HCT116 (cell line): ENCODE measurements at regions not wholly inside any gene's neighbourhood (a gene's known extent, or its start where the extent isn't known, plus 50 kb on each side); places are given as distances from the start of the nearest gene placed in this dataset.

Experiments
- ATAC-seq: fragments of 200-7000 bp; cut with Tn5 transposase; 2 replicates; pipeline ENCODE4 v1.9.1; 2020; ENCODE audit warnings: mild to moderate bottlenecking, moderate library complexity
- BruUV-seq: library from RNA; stranded (reverse); fragments of 400-500 nt; replicated peaks from 2 replicates; lab custom pipeline; 2021; lab: Mats Ljungman, UMichigan
- CTCF ChIA-PET: fragments of 300-600 bp; sonication (Branson Sonifier 250); formaldehyde crosslinking; loops from one replicate; lab custom pipeline; 2021; ENCODE audit warnings: antibody characterized with exemption; lab: Charles Lee
- POLR2A ChIA-PET: fragments of 300-600, 350-600 bp; sonication (Branson Sonifier 250); formaldehyde crosslinking; loops from one replicate; lab custom pipeline; 2021; ENCODE audit warnings: antibody characterized with exemption; lab: Charles Lee
- RAD21 ChIA-PET, 2 experiments: fragments of 300-600 bp; sonication (Branson Sonifier 250); formaldehyde crosslinking; loops; one replicate each; lab custom pipeline; 2023; ENCODE audit warnings: low total read pairs in 2 of 2; ENCODE audit not compliant: uncharacterized antibody in 2 of 2, unreplicated experiment in 2 of 2, low non-redundant PET in 1 of 2; lab: Charles Lee
- DNase-seq: peaks from one replicate; pipeline ENCODE4 v3.0.0-alpha.2; 2010; ENCODE audit warnings: low read depth, low spot score
- H2AFZ ChIP-seq: fragments of 200-600 bp; shearing (Covaris generic), sonication (generic); 2 replicates; pipeline ENCODE4 v1.6.1; 2017; ENCODE audit warnings: low read depth, mixed run types, mixed read lengths, antibody characterized with exemption, low read length; ENCODE audit not compliant: poor library complexity, severe bottlenecking
- H3K27ac ChIP-seq: 2 replicates; pipeline ENCODE4 v1.5.1; 2012; ENCODE audit warnings: low read depth, low read length
- H3K27me3 ChIP-seq: fragments of 200-600 bp; sonication (generic); 2 replicates; pipeline ENCODE4 v1.6.1; 2016; ENCODE audit warnings: mixed run types, low read length, mixed read lengths; ENCODE audit not compliant: insufficient read depth
- H3K36me3 ChIP-seq, 2 experiments: fragments of 200-500 bp in 1 of 2; fragments of 200-600 bp in 1 of 2; sonication (Bioruptor generic) in 1 of 2; sonication (generic) in 1 of 2; 2 replicates each; pipeline versions ENCODE4 v1.5.1 to v1.6.1; 2014 to 2016; ENCODE audit warnings: low read length in 2 of 2, inconsistent platforms in 1 of 2, mixed read lengths in 1 of 2, mixed run types in 1 of 2; ENCODE audit not compliant: insufficient read depth in 2 of 2, control insufficient read depth in 1 of 2
- H3K4me1 ChIP-seq, 2 experiments: fragments of 200-600 bp in 1 of 2; sonication (generic) in 1 of 2; 2 replicates each; pipeline versions ENCODE4 v1.5.1 to v1.6.1; 2012 to 2017; ENCODE audit warnings: low read length in 2 of 2, inconsistent platforms in 1 of 2, mild to moderate bottlenecking in 1 of 2, mixed read lengths in 1 of 2, mixed run types in 1 of 2, moderate library complexity in 1 of 2; ENCODE audit not compliant: insufficient read depth in 2 of 2, control insufficient read depth in 1 of 2
- H3K4me2 ChIP-seq: fragments of 200-600 bp; sonication (generic); 2 replicates; pipeline ENCODE4 v1.6.1; 2017; ENCODE audit warnings: mixed run types, low read length, mixed read lengths
- H3K4me3 ChIP-seq, 2 experiments: fragments of 200-600 bp in 1 of 2; sonication (generic) in 1 of 2; replicated peaks in 1 of 2; 2 replicates each; pipeline ENCODE4 v1.5.1; 2011 to 2016; ENCODE audit warnings: low read length in 2 of 2, control low read depth in 1 of 2, low read depth in 1 of 2, mild to moderate bottlenecking in 1 of 2, mixed read lengths in 1 of 2, mixed run types in 1 of 2
- H3K79me2 ChIP-seq: fragments of 200-600 bp; sonication (generic); 2 replicates; pipeline ENCODE4 v1.6.1; 2017; ENCODE audit warnings: mild to moderate bottlenecking, mixed run types, low read length, moderate library complexity, mixed read lengths; ENCODE audit not compliant: insufficient read depth
- H3K9ac ChIP-seq: fragments of 200-600 bp; sonication (generic); 2 replicates; pipeline ENCODE4 v1.6.1; 2016; ENCODE audit warnings: low read length, mixed read lengths
- H3K9me2 ChIP-seq: fragments of 200-600 bp; sonication (generic), shearing (Covaris generic); 2 replicates; pipeline ENCODE4 v1.6.1; 2017; ENCODE audit warnings: mixed run types, mild to moderate bottlenecking, moderate library complexity; ENCODE audit not compliant: insufficient read depth
- H3K9me3 ChIP-seq, 2 experiments: fragments of 200-500 bp in 1 of 2; fragments of 200-600 bp in 1 of 2; sonication (Bioruptor generic) in 1 of 2; sonication (generic) in 1 of 2; 2 replicates each; pipeline ENCODE4 v1.6.1; 2014 to 2017; ENCODE audit warnings: low read length in 2 of 2, mixed read lengths in 2 of 2, inconsistent platforms in 1 of 2, low read depth in 1 of 2, mild to moderate bottlenecking in 1 of 2, mixed run types in 1 of 2, moderate library complexity in 1 of 2; ENCODE audit not compliant: control insufficient read depth in 1 of 2, insufficient read depth in 1 of 2
- H4K20me1 ChIP-seq: fragments of 200-600 bp; sonication (generic), shearing (Covaris generic); 2 replicates; pipeline ENCODE4 v1.6.1; 2017; ENCODE audit warnings: mixed run types, mild to moderate bottlenecking, moderate library complexity; ENCODE audit not compliant: insufficient read depth
- CBX3 ChIP-seq: IDR thresholded peaks from 2 replicates; pipeline ENCODE4 v1.6.1; 2012; ENCODE audit warnings: low read depth
- CEBPB ChIP-seq: IDR thresholded peaks from 2 replicates; pipeline ENCODE4 v1.6.1; 2012; ENCODE audit warnings: low read depth
- ELF1 ChIP-seq: IDR thresholded peaks from 2 replicates; pipeline ENCODE4 v1.6.1; 2012; ENCODE audit warnings: low read depth, borderline replicate concordance
- EZH2phosphoT487 ChIP-seq: fragments of 200-600 bp; IDR thresholded peaks from 2 replicates; pipeline ENCODE4 v1.6.1; 2018; ENCODE audit warnings: antibody characterized with exemption, borderline replicate concordance
- FOSL1 ChIP-seq: IDR thresholded peaks from 2 replicates; pipeline ENCODE4 v1.6.1; 2012; ENCODE audit warnings: low read depth
- JUND ChIP-seq: IDR thresholded peaks from 2 replicates; pipeline ENCODE4 v1.6.1; 2012
- POLR2A ChIP-seq: IDR thresholded peaks from 2 replicates; pipeline ENCODE4 v1.7.0; 2011; ENCODE audit warnings: borderline replicate concordance; ENCODE audit not compliant: insufficient read depth, insufficient read length; ENCODE audit errors: extremely low read depth
- RAD21 ChIP-seq: IDR thresholded peaks from 2 replicates; pipeline ENCODE4 v1.6.1; 2012; ENCODE audit warnings: low read depth, mild to moderate bottlenecking
- TCF7L2 ChIP-seq: IDR thresholded peaks from 2 replicates; pipeline ENCODE4 v1.7.0; 2011; ENCODE audit warnings: borderline replicate concordance, inconsistent platforms; ENCODE audit not compliant: insufficient read depth, insufficient read length; ENCODE audit errors: extremely low read depth
- ZFX ChIP-seq: fragments of 450-650 bp; IDR thresholded peaks from 2 replicates; pipeline ENCODE4 v1.6.1; 2017
- intact Hi-C: fragments of 100-400 bp; cut with micrococcal nuclease; formaldehyde crosslinking; loops from 2 replicates; pipeline ENCODE4 v1.10.0; 2022
- TF ChIP-seq, protein P1 (sequence below): IDR thresholded peaks from 2 replicates; pipeline ENCODE4 v1.6.1; 2011; ENCODE audit warnings: mild to moderate bottlenecking, low read length, moderate library complexity; ENCODE audit not compliant: insufficient replicate concordance; ENCODE audit errors: extremely low read depth

DNA sequence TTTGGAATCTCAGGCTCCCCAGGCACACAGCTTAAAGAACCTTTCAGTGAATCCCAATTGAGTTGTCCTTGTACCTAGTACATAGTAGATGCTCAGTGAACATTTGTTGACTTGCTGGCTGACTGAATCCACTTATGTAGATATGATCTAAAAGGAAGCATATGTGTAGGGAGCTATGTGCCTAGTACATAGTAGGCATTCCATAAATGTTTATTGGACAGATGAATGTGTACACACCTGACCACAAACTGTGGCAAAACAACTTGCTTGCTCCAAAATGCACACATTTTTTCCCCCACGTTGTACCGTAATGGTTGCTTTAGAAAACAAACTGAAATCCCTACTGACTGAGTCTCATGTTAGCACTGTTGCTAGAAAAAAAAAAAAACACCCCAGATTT, 80.2 kb upstream of the IL12B start:
- Histone ChIP-seq H2AFZ (no peak overlapping the region), H3K9me3 (no peaks in the 10 kb centered on the region), H3K36me3 (no peaks in the 10 kb centered on the region), H3K27ac (no peak overlapping the region), H3K9me2 (no peaks in the 10 kb centered on the region), H3K9ac (no peak overlapping the region), H3K4me1 (no peaks in the 10 kb centered on the region), H4K20me1 (no peaks in the 10 kb centered on the region), H3K79me2 (no peaks in the 10 kb centered on the region), H3K4me3 (no peak overlapping the region), H3K4me2 (no peak overlapping the region), H3K27me3 (no peaks in the 10 kb centered on the region)
- intact Hi-C loops: no loop called here
- POLR2A ChIA-PET: no interaction called here
- TF ChIP-seq CBX3 (no peak), EZH2phosphoT487 (no peak)
- ATAC-seq (no peak), DNase-seq (no peak)
- no TSS peak for BruUV-seq
- CTCF ChIA-PET: no interaction called here
- RAD21 ChIA-PET: no interaction called here

DNA sequence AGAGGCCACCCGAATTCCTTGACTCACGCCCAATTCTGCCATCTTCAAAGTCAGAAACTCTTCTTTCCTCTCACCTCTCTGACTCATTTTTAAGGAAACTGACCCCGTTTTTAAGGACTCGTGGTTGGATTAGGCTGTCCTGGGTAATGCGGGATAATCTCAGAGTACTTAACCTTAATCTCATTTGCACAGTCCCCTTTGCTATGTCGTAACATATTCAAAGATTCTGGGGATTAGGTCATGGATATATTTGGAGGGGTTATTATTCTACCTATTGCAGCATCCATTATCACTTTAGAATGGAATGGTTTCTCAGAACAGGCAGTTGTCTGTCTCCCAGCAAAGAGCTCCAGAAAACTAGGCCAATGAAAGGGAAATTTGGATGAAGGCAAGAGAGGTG, 80.8 kb upstream of the IL12B start:
- H3K36me3 ChIP-seq: no peaks in the 10 kb centered on the region
- BruUV-seq: no TSS peak
- intact Hi-C loops: no loop called here
- H3K9ac ChIP-seq: no peak overlapping the region
- no peak overlapping the region for H3K27ac ChIP-seq
- no peaks in the 10 kb centered on the region for H3K27me3 ChIP-seq
- H2AFZ ChIP-seq: no peak overlapping the region
- H4K20me1 ChIP-seq: no peaks in the 10 kb centered on the region
- CTCF ChIA-PET: no interaction called here
- no peak for ATAC-seq
- H3K4me1 ChIP-seq: no peaks in the 10 kb centered on the region
- no peaks in the 10 kb centered on the region for H3K9me3 ChIP-seq
- no peaks in the 10 kb centered on the region for H3K79me2 ChIP-seq
- no peak overlapping the region for H3K4me2 ChIP-seq
- POLR2A ChIA-PET: no interaction called here
- no peak for DNase-seq
- RAD21 ChIA-PET: no interaction called here
- TF ChIP-seq ELF1 (no peak), FOSL1 (no peak), CBX3 (no peak), TCF7L2 (no peak), CEBPB (no peak), EZH2phosphoT487 (no peak), ZFX (no peak), POLR2A (no peak), RAD21 (no peak), JUND (no peak)
- TF ChIP-seq, protein P1, sequence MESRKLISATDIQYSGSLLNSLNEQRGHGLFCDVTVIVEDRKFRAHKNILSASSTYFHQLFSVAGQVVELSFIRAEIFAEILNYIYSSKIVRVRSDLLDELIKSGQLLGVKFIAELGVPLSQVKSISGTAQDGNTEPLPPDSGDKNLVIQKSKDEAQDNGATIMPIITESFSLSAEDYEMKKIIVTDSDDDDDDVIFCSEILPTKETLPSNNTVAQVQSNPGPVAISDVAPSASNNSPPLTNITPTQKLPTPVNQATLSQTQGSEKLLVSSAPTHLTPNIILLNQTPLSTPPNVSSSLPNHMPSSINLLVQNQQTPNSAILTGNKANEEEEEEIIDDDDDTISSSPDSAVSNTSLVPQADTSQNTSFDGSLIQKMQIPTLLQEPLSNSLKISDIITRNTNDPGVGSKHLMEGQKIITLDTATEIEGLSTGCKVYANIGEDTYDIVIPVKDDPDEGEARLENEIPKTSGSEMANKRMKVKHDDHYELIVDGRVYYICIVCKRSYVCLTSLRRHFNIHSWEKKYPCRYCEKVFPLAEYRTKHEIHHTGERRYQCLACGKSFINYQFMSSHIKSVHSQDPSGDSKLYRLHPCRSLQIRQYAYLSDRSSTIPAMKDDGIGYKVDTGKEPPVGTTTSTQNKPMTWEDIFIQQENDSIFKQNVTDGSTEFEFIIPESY: no peak
- no peak overlapping the region for H3K4me3 ChIP-seq
- H3K9me2 ChIP-seq: no peaks in the 10 kb centered on the region
